H54 (cell line): ENCODE measurements at regions not wholly inside any gene's neighbourhood (a gene's known extent, or its start where the extent isn't known, plus 50 kb on each side); places are given as distances from the start of the nearest gene placed in this dataset.
"Not testable (repeated sequence)": the region's sequence is repeated elsewhere in the genome, so short reads cannot be mapped to it uniquely, and the experiment has no call there.

Experiments used
- DNase-seq: peaks from one replicate; pipeline ENCODE4 v3.0.0; 2011; ENCODE audit warnings: low spot score, mixed read lengths; ENCODE audit not compliant: insufficient read length
- FAIRE-seq: peaks from 3 replicates; lab custom pipeline; 2011; peaks lifted over from hg19 to GRCh38; lab: Jason Lieb, UNC
- POLR2A ChIP-seq: IDR thresholded peaks from 2 replicates; pipeline ENCODE4 v1.6.1; 2011; ENCODE audit warnings: low read depth, mild to moderate bottlenecking, low read length

GRCh38 chr3:4897765-4898453, 81.3 kb upstream of the BHLHE40 start:
- no peak for DNase-seq
- no peak for TF ChIP-seq POLR2A
- no peak for FAIRE-seq

DNA sequence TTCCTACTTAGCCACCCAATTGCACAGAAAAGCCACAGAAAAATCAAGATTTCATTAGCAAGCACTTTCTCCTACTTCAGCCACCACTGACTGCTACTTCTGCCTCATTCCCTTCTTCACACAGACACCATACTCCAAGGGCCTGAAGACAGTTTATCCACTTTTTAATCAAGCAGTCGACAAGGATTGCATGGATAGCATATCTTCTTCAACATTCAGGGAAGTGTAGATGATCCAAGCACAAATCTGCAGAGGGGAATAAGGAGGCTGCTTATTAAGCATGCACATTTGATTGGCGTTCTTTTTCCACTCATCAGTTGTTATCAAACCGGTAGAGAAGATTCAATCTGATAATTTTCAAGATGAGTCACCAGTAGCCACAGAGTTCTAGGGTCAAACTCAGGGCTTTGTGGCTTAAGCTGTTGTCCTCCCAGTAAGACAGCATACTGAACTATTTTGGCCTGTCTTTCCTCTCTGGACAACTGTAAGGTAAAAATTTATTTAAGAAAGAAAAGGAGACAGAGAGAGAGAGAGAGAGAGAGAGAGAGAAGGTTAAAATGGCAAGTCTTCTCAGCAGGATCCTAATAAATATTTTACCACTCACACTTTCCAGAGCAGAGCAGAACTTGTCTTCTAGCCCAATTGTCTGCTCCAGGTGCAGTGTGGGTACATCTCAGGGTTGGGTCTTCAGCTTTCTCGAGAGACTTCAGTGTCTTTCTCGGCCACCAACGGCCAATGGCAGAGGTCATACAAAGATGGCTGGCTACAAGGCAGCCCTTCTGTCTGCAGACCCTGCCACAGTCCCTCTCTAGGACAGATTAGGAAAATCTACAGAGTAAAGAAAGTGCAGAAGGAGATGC, 80.6 kb upstream of the BHLHE40 start:
- DNase-seq = no peak
- FAIRE-seq = no peak
- no peak for TF ChIP-seq POLR2A

DNA sequence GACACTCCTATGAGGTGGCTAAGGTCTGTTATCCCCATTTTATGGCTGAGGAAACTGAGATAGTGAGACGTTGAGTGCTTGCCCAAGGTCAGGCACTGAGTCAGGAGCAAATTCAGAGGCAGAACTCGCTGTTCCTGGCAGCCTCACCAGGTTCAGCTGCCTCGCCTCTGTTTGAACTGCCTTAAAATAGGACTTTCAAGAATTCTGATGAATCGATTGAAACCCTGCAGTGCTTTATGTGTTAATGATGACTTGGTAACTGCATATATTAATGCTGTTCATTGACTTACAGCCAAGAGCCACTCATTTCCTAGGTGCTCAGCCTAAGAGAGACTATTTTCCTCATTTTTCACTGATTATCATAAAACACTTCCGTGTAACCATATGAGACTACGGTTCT, 79.5 kb upstream of the BHLHE40 start:
- no peak for TF ChIP-seq POLR2A
- FAIRE-seq = no peak
- DNase-seq = no peak

DNA sequence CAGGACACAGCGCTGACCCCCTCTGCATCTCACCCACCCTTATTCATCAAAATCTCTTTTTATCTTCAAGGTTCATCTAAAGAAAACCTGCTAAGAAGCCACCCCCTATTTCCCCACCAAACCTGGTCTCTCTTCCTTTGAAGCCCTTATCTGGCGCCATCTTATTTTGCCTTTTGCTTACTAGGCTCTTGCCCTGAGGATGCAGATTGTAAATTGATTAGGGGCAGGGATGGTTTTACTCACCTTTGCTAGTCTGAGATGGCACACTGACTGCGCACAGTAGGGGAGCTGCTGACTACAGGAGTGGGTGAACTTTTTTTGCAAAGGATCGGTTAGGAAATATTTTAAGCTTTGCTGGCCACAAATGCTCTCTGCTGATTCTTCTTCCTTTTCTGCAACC, 78.9 kb upstream of the BHLHE40 start:
- FAIRE-seq = no peak

GRCh38 chr3:4904811-4905695, 74.2 kb upstream of the BHLHE40 start:
- FAIRE-seq = no peak
- TF ChIP-seq POLR2A = no peak
- no peak for DNase-seq

More for the DNA sequence above, 78.9 kb upstream of the BHLHE40 start:
- no peak for DNase-seq
- no peak for TF ChIP-seq POLR2A

GRCh38 chr3:4906107-4906621, 73.1 kb upstream of the BHLHE40 start:
- DNase-seq = peak; percentile 51
- FAIRE-seq = peak; percentile 98
- TF ChIP-seq POLR2A = no peak

DNA sequence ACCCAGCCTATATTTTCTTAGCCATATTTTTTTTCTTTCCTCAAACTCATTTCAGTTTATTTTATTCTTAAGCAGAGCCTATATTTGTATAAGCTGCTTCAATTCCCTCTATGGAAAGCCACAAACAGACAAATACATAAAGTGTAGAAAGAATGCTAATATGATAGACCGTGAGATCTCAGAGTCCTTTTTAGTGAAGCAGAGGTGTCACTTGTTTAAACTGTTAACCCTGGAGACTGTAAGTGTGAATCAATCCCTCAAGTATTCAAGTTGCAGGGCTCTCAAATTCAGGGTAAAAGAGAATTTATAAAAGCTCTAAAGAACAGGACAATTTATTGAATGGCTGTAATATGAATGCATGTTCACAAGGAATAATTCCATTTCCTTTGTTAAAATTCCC, 72.2 kb upstream of the BHLHE40 start:
- DNase-seq (no peak), FAIRE-seq (no peak)
- TF ChIP-seq POLR2A = no peak

GRCh38 chr3:4907643-4908432, 71.4 kb upstream of the BHLHE40 start:
- DNase-seq (no peak), FAIRE-seq (no peak)
- no peak for TF ChIP-seq POLR2A

- FAIRE-seq (no peak), DNase-seq (no peak)
- no peak for TF ChIP-seq POLR2A
Measured at GRCh38 chr3:4908433-4909156, 70.6 kb upstream of the BHLHE40 start.

DNA sequence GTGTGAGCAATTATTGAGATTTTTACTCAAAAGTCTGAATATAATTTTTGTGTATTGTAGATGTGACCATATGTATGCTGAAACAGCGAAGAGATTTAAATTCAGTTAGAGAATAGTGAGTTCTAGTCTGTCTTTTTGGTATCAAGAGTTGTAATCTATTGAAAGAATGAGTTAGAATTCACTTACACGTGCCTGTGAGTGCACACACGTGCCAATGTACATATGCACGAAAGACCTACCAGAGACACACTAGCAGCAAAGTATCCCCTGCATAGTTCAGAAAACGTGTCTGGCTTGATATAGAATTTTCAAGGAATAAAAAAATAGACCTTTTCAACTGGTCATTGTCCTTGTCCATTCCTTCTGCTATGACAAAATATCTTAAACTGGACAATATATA, 64.8 kb upstream of the BHLHE40 start:
- FAIRE-seq (no peak), DNase-seq (no peak)
- TF ChIP-seq POLR2A = no peak

DNA sequence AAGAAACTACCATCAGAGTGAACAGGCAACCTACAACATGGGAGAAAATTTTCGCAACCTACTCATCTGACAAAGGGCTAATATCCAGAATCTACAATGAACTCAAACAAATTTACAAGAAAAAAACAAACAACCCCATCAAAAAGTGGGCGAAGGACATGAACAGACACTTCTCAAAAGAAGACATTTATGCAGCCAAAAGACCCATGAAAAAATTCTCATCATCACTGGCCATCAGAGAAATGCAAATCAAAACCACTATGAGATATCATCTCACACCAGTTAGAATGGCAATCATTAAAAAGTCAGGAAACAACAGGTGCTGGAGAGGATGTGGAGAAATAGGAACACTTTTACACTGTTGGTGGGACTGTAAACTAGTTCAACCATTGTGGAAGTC, 57.6 kb upstream of the BHLHE40 start:
- not testable (repeated sequence) for FAIRE-seq, DNase-seq

- FAIRE-seq = no peak
- no peak for DNase-seq
- no peak for TF ChIP-seq POLR2A
Measured at GRCh38 chr3:4926892-4927291, 52.3 kb upstream of the BHLHE40 start.
